GM11168 (cell line): ENCODE measurements at regions not wholly inside any gene's neighbourhood (a gene's known extent, or its start where the extent isn't known, plus 50 kb on each side); places are given as distances from the start of the nearest gene placed in this dataset.
"Not testable (repeated sequence)": the region's sequence is repeated elsewhere in the genome, so short reads cannot be mapped to it uniquely, and the experiment has no call there.

Source experiments
- in situ Hi-C: fragments of 300-500 bp; cut with MboI; formaldehyde crosslinking; loops from one replicate; pipeline ENCODE4 v1.12.0; 2022; ENCODE audit warnings: low sequenced_read_pairs; ENCODE audit not compliant: unreplicated experiment

DNA sequence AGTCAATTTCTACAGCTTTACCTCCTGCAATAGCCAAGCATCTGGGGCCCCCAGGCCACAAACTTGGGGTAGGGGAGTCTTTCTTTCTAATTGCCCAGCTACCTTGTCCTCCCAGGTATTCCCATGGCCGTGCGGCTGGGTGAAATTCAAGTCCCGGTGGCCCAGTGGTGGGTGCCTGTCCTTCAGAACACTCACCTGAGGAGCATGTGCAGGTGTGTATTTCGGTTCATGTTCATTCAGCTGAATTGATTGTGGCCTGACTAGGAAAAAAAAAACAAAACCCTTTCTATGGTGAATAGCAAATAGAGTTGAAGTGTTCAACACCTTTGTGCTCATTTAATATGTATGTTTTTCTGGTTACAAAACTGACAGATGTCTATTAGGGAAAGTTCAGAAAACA, 319.5 kb upstream of the CHRNA7 start:
- in situ Hi-C loops: not testable (repeated sequence)

GRCh38 chr15:31715208-31715607, 315.1 kb upstream of the CHRNA7 start:
- in situ Hi-C loops: loop anchor here (5.0 kb wide), 1 partner anchor 1028 kb away; no protein-coding TSS in a partner anchor

GRCh38 chr15:31718625-31719024, 311.7 kb upstream of the CHRNA7 start:
- in situ Hi-C loops: loop anchor here (5.0 kb wide), 1 partner anchor 1031 kb away; no protein-coding TSS in a partner anchor

- in situ Hi-C loops: loop anchor here (5.0 kb wide), 1 partner anchor 1032 kb away; no protein-coding TSS in a partner anchor
Measured at GRCh38 chr15:31719396-31720022, 310.8 kb upstream of the CHRNA7 start.

- in situ Hi-C loops: not testable (repeated sequence)
Measured at GRCh38 chr15:31723019-31723418, 307.3 kb upstream of the CHRNA7 start.

GRCh38 chr15:31724903-31725302, 305.4 kb upstream of the CHRNA7 start:
- in situ Hi-C loops: not testable (repeated sequence)

DNA sequence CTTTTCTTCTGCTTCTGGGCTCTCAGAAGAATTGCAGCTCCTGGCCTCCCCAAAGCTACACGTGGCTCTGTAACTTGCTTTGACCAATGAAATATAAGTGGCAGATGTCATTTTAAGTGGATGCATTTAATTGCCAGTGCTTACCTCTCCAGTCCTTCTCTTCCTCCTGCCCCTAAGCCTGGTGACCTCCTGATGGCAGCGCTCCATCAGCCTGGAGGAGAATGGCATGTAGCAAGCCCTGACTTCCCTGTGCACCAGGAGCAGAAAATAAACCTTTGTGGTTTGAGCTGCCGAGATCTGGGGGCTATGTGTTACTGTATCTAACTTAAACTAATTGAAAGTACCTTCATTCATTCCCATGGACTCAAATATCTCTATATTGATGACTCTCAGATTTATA, 304.7 kb upstream of the CHRNA7 start:
- in situ Hi-C loops: not testable (repeated sequence)

DNA sequence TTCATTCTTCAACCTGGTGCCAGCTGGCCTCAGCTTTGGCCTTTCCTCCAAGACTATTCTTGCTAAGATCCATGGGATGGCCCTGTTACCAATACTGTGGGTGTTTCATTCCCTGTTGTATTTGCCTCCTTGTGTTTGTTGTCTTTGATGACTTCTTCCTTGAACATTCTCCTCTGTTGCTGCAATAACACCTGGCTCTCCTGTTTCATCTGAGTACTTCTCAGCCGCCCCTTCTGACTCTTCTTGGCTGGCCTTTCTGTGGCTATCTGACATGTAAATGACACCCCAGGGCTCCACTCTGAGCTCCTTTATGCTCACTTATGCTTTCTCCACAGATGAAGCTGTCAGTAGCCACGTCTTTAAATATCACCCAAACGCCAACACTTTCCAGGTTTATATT, 302.7 kb upstream of the CHRNA7 start:
- in situ Hi-C loops: no loop called here

DNA sequence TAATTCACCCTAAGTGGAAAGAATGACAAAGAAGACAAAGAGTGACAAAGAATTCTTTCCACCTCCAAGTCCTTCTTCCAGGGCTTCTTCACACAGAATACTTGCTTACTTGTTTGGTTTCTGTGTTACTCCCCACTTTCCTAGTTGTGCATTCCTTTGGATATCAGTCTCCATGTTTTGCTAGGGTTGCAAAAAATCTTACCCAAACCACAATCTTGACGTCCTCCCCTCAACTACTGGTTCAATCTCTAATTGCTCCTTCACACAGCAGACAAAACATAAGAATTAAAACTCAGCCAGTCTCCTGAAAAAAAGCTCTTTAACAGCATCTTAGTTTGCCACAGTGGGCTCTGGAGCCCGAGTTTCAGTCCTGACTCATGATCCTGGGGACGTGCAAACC, 297.6 kb upstream of the CHRNA7 start:
- in situ Hi-C loops: no loop called here

DNA sequence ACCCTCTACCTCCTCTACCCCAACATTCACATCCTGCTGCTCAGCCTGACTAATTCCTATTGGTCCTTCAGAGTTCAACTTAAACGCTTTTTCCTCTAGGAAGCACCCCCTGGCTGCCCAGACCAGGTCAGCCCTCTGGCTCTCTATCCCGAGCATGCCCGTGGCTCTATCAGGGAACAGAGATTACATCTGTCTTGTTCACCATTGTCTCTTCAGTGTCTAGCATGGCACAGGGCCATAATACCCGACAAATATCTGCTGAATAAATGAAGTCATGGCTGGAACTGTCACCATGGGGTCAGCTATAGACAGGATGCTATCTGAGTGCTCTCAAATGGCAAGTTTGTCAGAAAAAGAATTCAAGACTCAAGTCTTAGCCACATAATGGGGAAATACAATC, 296.9 kb upstream of the CHRNA7 start:
- in situ Hi-C loops: no loop called here

- in situ Hi-C loops: no loop called here
Measured at GRCh38 chr15:31740203-31740602, 290.1 kb upstream of the CHRNA7 start.

- in situ Hi-C loops: no loop called here
Measured at GRCh38 chr15:31745841-31746240, 284.5 kb upstream of the CHRNA7 start.

- in situ Hi-C loops: no loop called here
Measured at GRCh38 chr15:31752065-31752762, 278.1 kb upstream of the CHRNA7 start.

DNA sequence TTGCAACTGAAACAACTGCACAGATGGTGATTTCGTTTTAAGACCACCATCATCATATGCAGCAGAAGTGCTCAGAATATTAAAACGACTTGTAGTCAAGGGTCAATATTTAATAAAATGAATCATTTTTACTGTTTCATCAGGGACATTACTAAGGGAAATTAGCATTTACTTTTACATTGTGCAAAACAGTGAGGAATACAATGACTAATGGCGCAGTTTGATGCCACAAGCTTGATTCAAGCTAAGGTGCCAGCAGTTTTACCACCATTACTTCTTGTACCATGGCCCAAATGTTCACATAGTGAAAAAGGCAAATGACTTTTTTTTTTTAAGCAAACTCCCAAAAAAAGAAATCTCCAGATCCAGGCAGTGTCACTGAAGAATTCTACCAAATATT, 277.4 kb upstream of the CHRNA7 start:
- in situ Hi-C loops: no loop called here

- in situ Hi-C loops: no loop called here
Measured at GRCh38 chr15:31758126-31758525, 272.2 kb upstream of the CHRNA7 start.

DNA sequence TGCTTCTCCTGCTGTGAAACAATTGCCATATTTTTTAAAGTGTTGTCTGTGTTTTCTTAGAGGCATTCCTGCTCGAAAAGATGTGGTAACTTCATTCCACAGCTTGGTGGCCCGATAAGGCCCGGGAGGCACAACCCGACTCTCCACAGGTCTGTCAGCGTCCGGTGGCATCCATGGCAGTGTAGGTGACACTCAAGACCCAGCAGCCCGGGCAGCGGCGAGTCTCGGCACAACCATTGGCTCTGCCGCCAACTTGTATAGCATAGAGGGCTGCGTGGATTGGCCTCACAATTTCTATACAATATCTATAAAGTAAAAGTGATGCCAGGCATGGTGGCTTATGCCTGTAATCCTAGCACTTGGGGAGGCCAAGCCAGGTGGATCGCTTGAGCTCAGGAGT, 262.3 kb upstream of the CHRNA7 start:
- in situ Hi-C loops: no loop called here

DNA sequence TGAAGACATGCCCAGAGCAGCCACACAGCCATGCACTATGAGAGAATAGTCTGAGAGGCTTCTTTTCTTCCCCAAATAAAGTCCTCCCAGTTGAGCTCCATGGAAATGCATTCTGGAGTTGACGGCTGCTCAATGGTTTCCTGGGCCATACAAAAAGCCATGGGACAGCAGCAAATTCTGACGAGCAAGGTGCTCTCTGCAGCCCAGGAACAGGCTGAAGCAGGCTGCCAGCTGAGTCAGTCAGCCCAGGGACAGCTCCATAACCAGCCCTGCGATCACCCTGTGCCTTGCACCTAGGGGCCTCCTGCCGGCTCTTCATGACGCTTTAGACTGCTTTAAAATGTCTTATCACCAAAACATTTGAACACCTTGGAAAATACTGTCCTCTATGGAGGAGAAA, 256.3 kb upstream of the CHRNA7 start:
- in situ Hi-C loops: no loop called here

DNA sequence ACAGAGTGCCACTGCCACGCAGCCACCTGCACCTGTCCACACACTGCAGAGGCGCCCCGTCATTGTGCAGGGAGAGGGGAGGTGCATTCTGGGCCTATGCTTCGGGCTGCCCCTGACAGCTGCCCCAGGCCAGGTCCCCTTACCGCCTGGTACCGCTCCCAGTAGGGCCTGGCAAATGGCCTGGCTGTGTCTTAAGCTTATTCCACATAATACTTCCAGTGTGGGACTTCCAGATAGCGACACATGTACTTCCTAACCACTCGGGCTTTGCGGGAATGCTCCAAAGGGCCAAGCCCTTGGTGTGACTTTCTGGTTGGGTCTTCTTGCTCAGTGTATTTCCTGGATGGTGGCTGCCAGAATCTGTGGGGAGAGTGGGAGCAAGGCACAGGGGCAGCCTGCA, 254.3 kb upstream of the CHRNA7 start:
- in situ Hi-C loops: no loop called here

GRCh38 chr15:31781261-31781660, 249.1 kb upstream of the CHRNA7 start:
- in situ Hi-C loops: no loop called here

DNA sequence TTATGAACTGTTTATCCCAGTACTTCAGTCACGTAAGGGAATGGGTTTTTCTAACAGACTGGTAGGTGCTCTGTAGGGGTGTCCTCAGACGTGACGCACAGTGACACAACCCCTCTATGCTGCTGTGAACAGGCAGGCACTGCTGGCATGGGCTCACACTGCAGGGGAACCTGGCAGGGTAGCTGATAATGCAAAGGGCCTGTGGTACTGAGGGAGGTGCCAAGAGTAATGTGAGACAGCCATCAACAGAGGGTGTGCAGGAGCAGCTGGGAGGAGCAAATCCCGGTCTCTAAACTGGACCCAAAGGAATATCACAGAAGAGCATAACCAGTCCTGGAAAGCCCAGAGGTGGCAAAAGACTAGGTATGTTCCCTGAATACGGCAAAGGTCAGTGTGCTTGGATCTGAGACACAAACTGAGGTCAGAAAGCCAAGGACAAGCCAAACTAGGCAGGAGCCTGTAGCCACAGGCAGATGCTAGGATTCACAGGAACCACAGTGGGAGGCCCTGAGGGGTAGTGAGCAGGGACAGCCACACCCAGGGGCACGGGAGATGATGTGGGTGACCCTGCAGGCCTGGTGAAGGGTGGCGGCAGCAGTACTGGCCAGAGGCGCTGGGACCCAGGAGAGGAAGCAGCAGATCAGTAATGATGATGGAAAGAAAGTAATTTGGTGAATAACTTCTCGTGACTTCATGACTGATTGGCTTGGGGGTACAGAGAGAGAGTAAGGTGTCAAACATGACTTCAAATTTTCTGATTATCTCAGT, 248.1 kb upstream of the CHRNA7 start:
- in situ Hi-C loops: no loop called here

DNA sequence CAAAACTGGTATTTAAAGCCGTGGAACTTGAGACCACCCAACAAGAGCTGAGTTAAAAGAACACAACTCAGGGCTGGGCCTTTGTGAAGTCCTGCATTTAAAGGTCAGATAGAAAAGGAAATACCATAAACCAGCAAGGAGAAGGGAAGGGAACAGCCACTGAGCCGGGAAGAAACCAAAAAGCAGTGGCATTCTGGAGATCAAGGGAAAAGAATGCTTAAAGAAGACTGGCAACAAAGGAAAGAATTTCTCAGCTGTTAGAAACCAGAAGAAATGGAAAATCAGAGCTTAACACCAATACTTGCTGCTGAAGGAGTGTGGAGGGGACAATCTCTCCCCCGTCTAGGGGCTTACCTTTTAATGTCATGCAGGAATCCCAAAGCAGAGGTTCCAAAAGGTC, 247.4 kb upstream of the CHRNA7 start:
- in situ Hi-C loops: no loop called here
